Trophoblast cell (in vitro differentiated cells and primary cell): ENCODE measurements at regions not wholly inside any gene's neighbourhood (a gene's known extent, or its start where the extent isn't known, plus 50 kb on each side); places are given as distances from the start of the nearest gene placed in this dataset.

Source experiments
- DNase-seq, 2 donors: peaks; one replicate each; pipeline ENCODE4 v3.0.0-alpha.2; 2016
- H2AFZ ChIP-seq: 2 replicates; pipeline ENCODE4 v1.6.1; 2013; ENCODE audit warnings: low read length, moderate library complexity, mild to moderate bottlenecking; ENCODE audit not compliant: insufficient read depth, poor library complexity
- H2AK5ac ChIP-seq: 2 replicates; pipeline ENCODE4 v1.6.1; 2013; ENCODE audit warnings: mild to moderate bottlenecking, low read length
- H2BK120ac ChIP-seq: 2 replicates; pipeline ENCODE4 v1.6.1; 2013; ENCODE audit warnings: low read length, mild to moderate bottlenecking, moderate library complexity; ENCODE audit not compliant: insufficient read depth, poor library complexity
- H2BK12ac ChIP-seq: 2 replicates; pipeline ENCODE4 v1.6.1; 2013; ENCODE audit warnings: mild to moderate bottlenecking, low read length, moderate library complexity
- H2BK5ac ChIP-seq: 2 replicates; pipeline ENCODE4 v1.6.1; 2013; ENCODE audit warnings: low read length, low read depth, moderate library complexity, mild to moderate bottlenecking; ENCODE audit not compliant: poor library complexity
- H3K14ac ChIP-seq: 2 replicates; pipeline ENCODE4 v1.6.1; 2013; ENCODE audit warnings: mild to moderate bottlenecking, low read length
- H3K18ac ChIP-seq: 2 replicates; pipeline ENCODE4 v1.6.1; 2013; ENCODE audit warnings: mild to moderate bottlenecking, low read length
- H3K23ac ChIP-seq: 2 replicates; pipeline ENCODE4 v1.6.1; 2013; ENCODE audit warnings: low read length
- H3K27ac ChIP-seq: 2 replicates; pipeline ENCODE4 v1.5.1; 2013; ENCODE audit warnings: low read depth, mild to moderate bottlenecking, inconsistent platforms, low read length, moderate library complexity
- H3K27me3 ChIP-seq: 2 replicates; pipeline ENCODE4 v1.6.1; 2013; ENCODE audit warnings: inconsistent platforms, mild to moderate bottlenecking, low read length, moderate library complexity; ENCODE audit not compliant: insufficient read depth
- H3K36me3 ChIP-seq, 2 experiments: 1 replicate in 1 of 2; 2 replicates in 1 of 2; pipeline ENCODE4 v1.6.1; 2013; ENCODE audit warnings: low read length in 2 of 2, mild to moderate bottlenecking in 2 of 2, moderate library complexity in 1 of 2; ENCODE audit not compliant: insufficient read depth in 2 of 2, control insufficient read depth in 1 of 2
- H3K4ac ChIP-seq: 2 replicates; pipeline ENCODE4 v1.6.1; 2013; ENCODE audit warnings: low read depth, mild to moderate bottlenecking, low read length, moderate library complexity
- H3K4me1 ChIP-seq, 2 experiments: 1 replicate in 1 of 2; 2 replicates in 1 of 2; pipeline ENCODE4 v1.6.1; 2013; ENCODE audit warnings: low read length in 2 of 2, mild to moderate bottlenecking in 2 of 2, moderate library complexity in 1 of 2; ENCODE audit not compliant: insufficient read depth in 2 of 2, control insufficient read depth in 1 of 2
- H3K4me2 ChIP-seq: 2 replicates; pipeline ENCODE4 v1.6.1; 2013; ENCODE audit warnings: inconsistent platforms, mild to moderate bottlenecking, low read length, moderate library complexity
- H3K4me3 ChIP-seq: 2 replicates; pipeline ENCODE4 v1.5.1; 2013; ENCODE audit warnings: mild to moderate bottlenecking, low read depth, low read length, inconsistent platforms
- H3K79me1 ChIP-seq: one replicate; pipeline ENCODE4 v1.6.1; 2013; ENCODE audit warnings: low read length
- H3K79me2 ChIP-seq: 2 replicates; pipeline ENCODE4 v1.6.1; 2013; ENCODE audit warnings: low read length, mild to moderate bottlenecking; ENCODE audit not compliant: control insufficient read depth, insufficient read depth, poor library complexity
- H3K9ac ChIP-seq: 2 replicates; pipeline ENCODE4 v1.6.1; 2013; ENCODE audit warnings: mild to moderate bottlenecking, low read length
- H3K9me3 ChIP-seq: 2 replicates; pipeline ENCODE4 v1.6.1; 2013; ENCODE audit warnings: low read depth, mild to moderate bottlenecking, control low read depth, inconsistent platforms, low read length; ENCODE audit not compliant: insufficient read depth
- H4K12ac ChIP-seq: 2 replicates; pipeline ENCODE4 v1.6.1; 2013; ENCODE audit warnings: low read depth, mild to moderate bottlenecking, low read length, moderate library complexity
- H4K8ac ChIP-seq: 2 replicates; pipeline ENCODE4 v1.6.1; 2013; ENCODE audit warnings: low read depth, mild to moderate bottlenecking, low read length, moderate library complexity
- H4K91ac ChIP-seq: one replicate; pipeline ENCODE4 v1.6.1; 2013; ENCODE audit warnings: low read depth, mild to moderate bottlenecking, low read length, moderate library complexity
- WGBS: extraction: QIAGEN DNeasy Blood & Tissue Kit; methylation state at CpG from one replicate; pipeline ENCODE4 v1.1.7; 2013; ENCODE audit warnings: missing lambda C conversion rate; ENCODE audit not compliant: insufficient read length, insufficient coverage; ENCODE audit errors: extremely low coverage; 5-methylcytosine and 5-hydroxymethylcytosine counted together

DNA sequence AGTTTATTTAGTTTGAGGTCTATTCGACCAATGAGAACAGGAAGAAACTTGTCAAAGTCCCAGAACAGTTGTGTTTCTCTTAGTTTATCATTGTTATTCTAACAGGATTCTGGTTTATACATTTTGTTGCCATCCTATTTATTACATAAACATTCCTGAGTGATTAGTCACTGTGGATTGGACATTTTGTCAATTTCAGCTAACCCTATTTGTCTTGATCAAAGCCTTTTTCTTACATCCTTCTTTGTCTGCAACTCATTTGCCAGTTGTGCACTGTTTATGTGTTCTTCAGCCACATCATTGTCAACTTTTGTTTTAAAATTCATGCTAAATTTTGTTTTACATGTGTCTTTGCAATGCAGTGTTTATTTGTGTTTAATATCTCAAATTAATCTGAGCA, 886.0 kb upstream of the SLC10A2 start:
- H4K8ac ChIP-seq: no peak overlapping the region
- no peaks in the 10 kb centered on the region for H3K27me3 ChIP-seq
- H3K4me3 ChIP-seq: no peak overlapping the region
- H3K4ac ChIP-seq: no peak overlapping the region
- no peaks in the 10 kb centered on the region for H3K79me2 ChIP-seq
- no peak overlapping the region for H2BK120ac ChIP-seq
- DNase-seq: no peak
- WGBS: no CpG with 5 or more reads among the region's 1 CpG
- H4K91ac ChIP-seq: no peak overlapping the region
- no peak overlapping the region for H3K4me2 ChIP-seq
- no peak overlapping the region for H3K23ac ChIP-seq
- H2AFZ ChIP-seq: no peak overlapping the region
- H3K18ac ChIP-seq: no peak overlapping the region
- no peak overlapping the region for H2BK5ac ChIP-seq
- H3K27ac ChIP-seq: no peak overlapping the region
- peaks cover 5 to 7% of the 10 kb centered on the region in 2 experiments for H3K4me1 ChIP-seq
- no peaks in the 10 kb centered on the region for H3K9me3 ChIP-seq
- H3K14ac ChIP-seq: no peak overlapping the region
- no peaks in the 10 kb centered on the region for H3K36me3 ChIP-seq
- no peak overlapping the region for H4K12ac ChIP-seq
- H2AK5ac ChIP-seq: no peak overlapping the region
- no peak overlapping the region for H3K9ac ChIP-seq
- peaks cover 2% of the 10 kb centered on the region for H3K79me1 ChIP-seq
- no peak overlapping the region for H2BK12ac ChIP-seq

DNA sequence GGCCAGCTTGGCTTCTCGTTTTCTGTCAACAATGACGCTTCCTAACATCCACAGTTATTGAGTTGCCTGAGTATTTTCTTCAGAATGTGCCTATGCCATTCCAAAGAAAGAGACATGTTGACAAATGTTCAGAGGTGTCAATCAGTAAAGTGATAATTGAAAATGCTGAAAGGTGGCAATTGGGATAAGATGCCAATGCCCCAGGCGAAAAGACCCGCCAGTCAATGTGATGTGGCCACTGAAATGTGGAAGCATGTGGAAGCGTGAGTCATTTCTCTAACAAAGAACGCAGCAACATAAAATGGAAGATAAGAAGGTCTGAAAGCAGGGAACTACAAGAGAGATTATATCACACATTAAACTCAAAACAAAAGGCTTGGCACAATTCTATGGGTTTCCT, 882.2 kb upstream of the SLC10A2 start:
- no peak overlapping the region for H3K4ac ChIP-seq
- H3K9ac ChIP-seq: no peak overlapping the region
- H3K18ac ChIP-seq: no peak overlapping the region
- H3K79me2 ChIP-seq: no peaks in the 10 kb centered on the region
- no peak overlapping the region for H3K27ac ChIP-seq
- H4K8ac ChIP-seq: no peak overlapping the region
- peak overlapping the region; percentile 79 for H2BK12ac ChIP-seq
- H3K4me1 ChIP-seq: peaks cover 5 to 7% of the 10 kb centered on the region in 2 experiments
- H2AFZ ChIP-seq: no peak overlapping the region
- WGBS: no CpG with 5 or more reads among the region's 6 CpGs
- no peak overlapping the region for H4K91ac ChIP-seq
- H3K14ac ChIP-seq: no peak overlapping the region
- H2AK5ac ChIP-seq: no peak overlapping the region
- H3K36me3 ChIP-seq: no peaks in the 10 kb centered on the region
- DNase-seq: peak; percentile 14 to 56
- no peak overlapping the region for H2BK120ac ChIP-seq
- no peak overlapping the region for H3K4me2 ChIP-seq
- H3K79me1 ChIP-seq: peaks cover 4% of the 10 kb centered on the region
- H3K23ac ChIP-seq: no peak overlapping the region
- H2BK5ac ChIP-seq: peak overlapping the region; percentile 76
- H3K4me3 ChIP-seq: no peak overlapping the region
- H3K9me3 ChIP-seq: no peaks in the 10 kb centered on the region
- no peak overlapping the region for H4K12ac ChIP-seq
- H3K27me3 ChIP-seq: no peaks in the 10 kb centered on the region

DNA sequence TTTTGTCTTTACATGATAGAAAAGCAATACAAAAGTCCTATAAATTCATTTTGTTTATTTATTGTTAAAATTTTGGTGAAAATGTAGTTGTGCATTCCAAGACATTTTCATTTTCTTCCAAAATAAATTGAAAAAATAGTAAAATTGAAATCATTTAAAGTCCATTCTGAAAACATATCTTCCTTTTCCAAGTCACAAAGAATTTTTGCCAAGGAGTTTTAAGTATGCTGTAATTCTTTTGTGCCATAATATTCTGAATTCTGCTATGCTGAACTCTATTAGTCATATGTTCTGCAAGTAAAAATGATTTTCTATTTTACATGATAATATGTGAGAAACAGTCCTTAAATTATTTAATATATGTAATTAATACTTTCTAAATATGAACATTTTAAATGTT, 879.6 kb upstream of the SLC10A2 start:
- Histone ChIP-seq H3K36me3 (no peaks in the 10 kb centered on the region), H2BK5ac (no peak overlapping the region), H2AK5ac (no peak overlapping the region), H4K12ac (no peak overlapping the region), H3K27me3 (no peaks in the 10 kb centered on the region), H3K14ac (no peak overlapping the region), H3K9me3 (no peaks in the 10 kb centered on the region), H4K8ac (no peak overlapping the region), H3K79me1 (peaks cover 4% of the 10 kb centered on the region), H3K4me1 (peaks cover 5 to 7% of the 10 kb centered on the region in 2 experiments), H4K91ac (no peak overlapping the region), H3K4me2 (no peak overlapping the region), H2BK120ac (no peak overlapping the region), H3K23ac (no peak overlapping the region), H3K18ac (no peak overlapping the region), H2AFZ (no peak overlapping the region), H3K27ac (no peak overlapping the region), H3K9ac (no peak overlapping the region), H2BK12ac (no peak overlapping the region), H3K4me3 (no peak overlapping the region), H3K4ac (no peak overlapping the region), H3K79me2 (no peaks in the 10 kb centered on the region)
- no peak for DNase-seq

DNA sequence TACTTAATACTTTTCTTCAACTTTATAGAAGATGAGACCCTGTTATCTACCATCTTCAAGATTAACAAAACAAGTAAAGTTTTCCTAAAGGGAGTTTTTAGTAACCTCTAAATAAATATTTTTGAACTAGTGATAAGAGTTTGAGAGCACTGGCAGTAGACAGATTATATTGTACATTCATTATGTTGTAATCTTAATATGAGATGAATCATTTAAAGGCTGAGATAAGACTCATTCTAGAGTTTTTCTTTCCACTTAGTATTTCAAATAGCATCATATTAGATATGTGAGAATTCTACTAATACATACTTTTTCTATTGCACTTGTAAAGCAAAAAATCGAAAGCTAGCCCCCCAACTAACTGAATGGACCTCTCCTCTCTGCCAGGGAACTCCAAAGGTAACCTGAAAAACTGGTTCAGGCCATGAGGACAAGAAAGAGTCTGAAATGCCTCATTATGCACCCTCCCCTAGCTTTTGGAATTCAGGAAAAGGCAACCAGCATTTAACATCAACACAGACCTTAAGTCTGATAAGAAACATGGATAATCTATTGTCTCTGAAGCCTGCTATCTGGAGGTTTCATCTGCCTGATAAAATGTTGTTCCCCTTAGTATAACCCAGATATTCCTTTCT, 875.4 kb upstream of the SLC10A2 start:
- DNase-seq: peak; percentile 7 to 72
- H3K79me2 ChIP-seq: no peaks in the 10 kb centered on the region
- H3K27me3 ChIP-seq: no peaks in the 10 kb centered on the region

More for the DNA sequence above, 875.4 kb upstream of the SLC10A2 start:
- Histone ChIP-seq H2AFZ (no peak overlapping the region), H3K79me1 (no peaks in the 10 kb centered on the region), H3K18ac (no peak overlapping the region), H3K4ac (no peak overlapping the region), H3K23ac (no peak overlapping the region), H3K4me3 (no peak overlapping the region), H4K12ac (no peak overlapping the region), H3K4me2 (no peak overlapping the region), H3K14ac (no peak overlapping the region), H3K27ac (no peak overlapping the region), H2BK12ac (no peak overlapping the region), H3K9ac (no peak overlapping the region), H2BK5ac (no peak overlapping the region), H2AK5ac (no peak overlapping the region), H4K91ac (no peak overlapping the region), H2BK120ac (no peak overlapping the region), H3K9me3 (no peaks in the 10 kb centered on the region), H4K8ac (no peak overlapping the region), H3K36me3 (no peaks in the 10 kb centered on the region), H3K4me1 (no peaks in the 10 kb centered on the region)
- WGBS: no CpG with 5 or more reads among the region's 1 CpG
